ENCODE measurements at regions not wholly inside any gene's neighbourhood (a gene's known extent, or its start where the extent isn't known, plus 50 kb on each side); places are given as distances from the start of the nearest gene placed in this dataset.

DNA sequence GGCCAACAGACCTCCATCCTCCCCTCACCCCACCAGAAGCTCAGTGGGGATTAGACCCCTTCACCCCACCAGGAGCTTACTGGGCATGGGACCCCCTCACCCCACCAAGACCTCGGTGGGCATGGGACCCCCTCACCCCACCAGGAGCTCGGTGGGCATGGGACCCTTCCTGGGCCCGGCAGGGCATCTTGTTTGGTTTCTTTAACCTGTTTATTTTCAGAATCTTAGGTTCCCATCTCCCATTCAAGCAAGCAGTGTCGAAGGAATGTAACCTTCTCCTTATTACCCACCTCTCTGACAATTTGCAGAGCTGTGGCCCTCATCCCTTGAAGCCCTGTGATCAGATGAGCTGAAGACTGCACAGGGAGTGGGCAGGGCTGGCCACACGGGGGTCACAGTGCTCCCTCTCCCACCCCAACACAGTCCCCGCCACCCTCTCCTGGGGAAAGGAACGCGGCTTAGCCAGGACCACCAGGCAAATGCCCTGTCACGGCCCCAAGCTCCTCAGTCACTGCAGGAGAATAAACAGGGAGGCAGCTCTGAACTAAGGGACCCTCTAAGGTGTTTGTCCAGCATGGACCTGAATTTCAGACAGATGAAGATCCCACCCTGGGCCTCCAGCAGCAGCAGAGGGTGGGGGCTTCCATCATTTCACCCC is 330.0 kb downstream of the NPHP4 start:
- no peaks in the 10 kb centered on the region for H3K36me3 Mint-ChIP-seq
- H3K27ac Mint-ChIP-seq = no peak overlapping the region
- H3K27me3 Mint-ChIP-seq = peaks cover 10% of the 10 kb centered on the region
- no peaks in the 10 kb centered on the region for H3K4me1 Mint-ChIP-seq
- DNase-seq = no peak
- H3K9me3 Mint-ChIP-seq = no peaks in the 10 kb centered on the region
- no peak overlapping the region for H3K4me3 Mint-ChIP-seq

DNA sequence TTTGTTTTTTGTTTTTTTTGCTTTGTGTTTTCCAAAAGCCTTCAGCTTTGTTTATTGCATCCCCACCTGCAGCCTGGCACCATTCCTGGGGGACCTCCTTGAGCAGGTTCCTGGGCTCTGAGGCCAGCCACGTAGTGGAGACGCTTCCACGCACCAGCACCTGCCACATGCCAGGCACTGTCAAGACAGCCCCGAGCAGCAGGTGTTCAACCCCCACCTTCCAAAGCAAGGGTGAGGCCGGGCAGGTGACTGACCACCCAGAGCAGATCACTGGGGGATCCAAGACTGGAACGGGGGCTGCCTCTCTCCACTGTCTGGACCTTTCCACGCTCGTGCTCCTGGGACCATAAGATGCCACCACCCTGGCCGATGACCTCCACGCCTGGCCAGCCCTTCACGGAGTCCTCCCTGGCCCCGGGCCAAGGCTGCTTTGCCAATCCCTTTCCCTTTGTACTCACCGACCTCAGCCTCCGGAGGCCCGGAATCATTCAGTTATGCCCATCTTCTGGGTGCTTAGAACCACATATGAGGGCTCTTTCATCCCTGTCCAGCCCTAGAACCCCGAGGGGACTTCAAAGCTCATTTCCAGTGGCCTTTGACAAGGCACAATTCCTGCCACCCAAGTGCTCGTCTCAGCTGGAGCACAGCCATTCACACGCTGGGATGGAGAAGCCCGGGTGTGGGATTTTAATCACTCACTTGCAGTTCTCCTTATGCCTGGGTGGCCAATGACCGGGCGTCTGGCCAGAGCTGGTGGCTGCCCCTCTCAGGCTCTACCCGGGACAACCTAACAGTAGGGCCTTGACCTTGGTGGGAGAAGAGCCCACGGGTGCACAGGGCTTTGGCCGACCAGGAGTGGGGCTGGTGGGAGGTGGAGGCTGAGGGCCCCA is 330.8 kb downstream of the NPHP4 start:
- no peak overlapping the region for H3K27ac Mint-ChIP-seq
- H3K4me1 Mint-ChIP-seq = no peaks in the 10 kb centered on the region
- H3K4me3 Mint-ChIP-seq = peak overlapping the region; percentile 34

DNA sequence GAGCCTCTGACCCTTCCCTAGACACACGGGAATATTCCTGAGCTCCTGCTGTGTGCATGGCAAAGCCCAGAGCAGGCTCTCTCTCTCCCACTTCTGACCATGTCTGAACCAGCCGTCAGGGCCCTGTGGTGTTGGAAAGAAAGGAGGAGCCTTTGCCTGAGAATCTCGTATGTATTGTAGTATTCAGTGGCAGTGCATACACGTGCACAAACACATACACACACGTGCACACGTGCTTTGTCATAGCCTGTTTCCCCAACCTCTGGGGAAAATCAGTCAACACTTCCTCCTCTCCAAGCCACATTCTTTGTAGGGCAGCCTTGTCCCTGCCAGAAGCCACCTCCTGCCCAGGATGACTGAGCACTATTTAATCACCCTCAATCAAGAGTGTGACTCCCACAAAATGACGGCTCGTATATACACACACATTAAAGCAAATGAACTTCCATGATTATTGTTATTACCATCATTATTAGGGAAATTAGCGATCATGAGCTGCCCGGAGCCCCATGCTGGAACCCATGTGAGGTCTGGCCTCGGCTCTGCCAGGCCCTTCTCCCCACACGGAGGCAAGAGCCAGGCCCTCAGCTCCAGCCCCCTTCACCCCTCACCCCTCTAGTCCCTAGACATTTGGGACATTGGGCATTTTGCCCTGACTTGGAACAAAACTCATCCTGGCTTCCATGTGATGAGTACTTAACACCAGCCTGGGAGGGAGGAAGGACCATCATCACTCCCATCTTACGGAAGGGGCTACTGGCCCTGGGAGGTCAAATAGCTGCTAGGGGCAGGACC is 331.9 kb downstream of the NPHP4 start:
- Mint-ChIP-seq H3K4me1 (no peaks in the 10 kb centered on the region), H3K27me3 (peaks cover 10% of the 10 kb centered on the region), H3K4me3 (no peak overlapping the region), H3K27ac (no peak overlapping the region), H3K36me3 (no peaks in the 10 kb centered on the region), H3K9me3 (no peaks in the 10 kb centered on the region)
- no peak for DNase-seq

More for the DNA sequence above, 330.8 kb downstream of the NPHP4 start:
- Mint-ChIP-seq H3K27me3 (peaks cover 10% of the 10 kb centered on the region), H3K36me3 (no peaks in the 10 kb centered on the region), H3K9me3 (no peaks in the 10 kb centered on the region)
- no peak for DNase-seq

DNA sequence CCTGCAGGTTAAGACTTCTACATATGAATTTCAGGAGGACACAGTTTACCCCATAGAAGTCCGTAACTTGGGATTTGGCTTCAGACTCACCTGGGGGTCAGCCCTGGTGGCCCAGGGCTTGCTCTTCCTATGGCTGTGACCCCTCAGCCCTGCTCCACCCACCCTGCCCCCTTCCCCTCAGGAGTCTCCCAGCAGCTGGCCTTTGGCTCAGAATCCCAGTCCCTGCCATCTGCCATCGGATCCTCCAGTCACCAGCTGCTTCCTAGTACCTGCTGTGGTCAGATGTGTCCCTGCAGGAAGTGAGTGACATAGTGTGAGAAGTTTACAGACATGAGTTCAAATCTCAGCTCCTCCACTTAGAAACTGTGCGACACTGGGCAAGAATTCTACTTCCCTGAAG is 332.6 kb downstream of the NPHP4 start:
- Mint-ChIP-seq H3K4me1 (no peaks in the 10 kb centered on the region), H3K4me3 (no peak overlapping the region), H3K27me3 (peaks cover 10% of the 10 kb centered on the region), H3K27ac (no peak overlapping the region), H3K36me3 (no peaks in the 10 kb centered on the region), H3K9me3 (no peaks in the 10 kb centered on the region)
- no peak for DNase-seq

DNA sequence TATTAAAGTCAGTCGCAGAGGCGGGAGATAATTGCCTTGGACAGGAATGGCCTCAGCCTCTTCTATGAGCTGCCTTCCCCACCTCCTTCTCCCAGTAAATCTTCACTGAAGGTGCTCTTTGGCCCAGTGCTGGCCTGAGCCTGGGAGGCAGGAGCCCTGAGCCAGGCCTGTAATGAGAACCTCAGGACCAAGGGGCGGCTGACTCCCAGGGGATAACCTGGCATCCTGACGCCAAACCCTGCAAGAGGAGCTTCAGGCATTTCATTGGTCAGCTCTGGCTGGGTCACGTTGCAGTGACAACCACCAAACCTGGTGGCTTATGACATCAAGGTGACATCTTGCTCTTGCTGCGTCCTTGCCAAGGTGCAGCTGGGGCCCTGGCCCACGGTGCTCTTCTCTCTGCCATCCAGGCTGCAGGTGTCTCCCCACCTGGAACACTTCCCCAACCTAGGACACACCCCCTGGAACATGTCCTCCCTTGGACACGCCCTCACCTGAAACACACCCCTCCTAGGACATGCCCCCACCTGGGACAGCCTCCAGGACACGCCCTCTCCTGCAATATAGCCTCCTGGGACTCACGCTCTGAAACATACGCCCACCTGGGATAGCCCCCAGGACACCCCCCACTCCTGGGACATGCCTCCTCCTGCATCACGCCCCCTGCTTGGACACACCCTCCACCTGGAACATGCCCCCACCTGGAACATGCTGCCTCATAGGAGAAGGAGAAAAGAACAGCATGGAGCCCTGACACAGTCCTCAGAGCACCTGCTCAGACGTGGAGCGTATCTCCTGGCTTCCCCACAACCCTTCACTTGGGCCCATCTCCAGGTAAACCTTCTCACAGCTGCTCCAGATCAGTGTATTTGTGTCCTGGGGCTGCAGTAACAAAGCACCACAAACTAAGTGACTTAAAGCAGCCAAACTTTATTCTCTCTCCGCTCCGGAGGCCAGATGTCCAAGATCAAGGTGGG is 333.6 kb downstream of the NPHP4 start:
- Mint-ChIP-seq H3K4me1 (no peaks in the 10 kb centered on the region), H3K27me3 (peaks cover 10% of the 10 kb centered on the region), H3K27ac (no peak overlapping the region), H3K9me3 (peaks cover 3% of the 10 kb centered on the region), H3K4me3 (no peak overlapping the region), H3K36me3 (no peaks in the 10 kb centered on the region)
- no peak for DNase-seq

DNA sequence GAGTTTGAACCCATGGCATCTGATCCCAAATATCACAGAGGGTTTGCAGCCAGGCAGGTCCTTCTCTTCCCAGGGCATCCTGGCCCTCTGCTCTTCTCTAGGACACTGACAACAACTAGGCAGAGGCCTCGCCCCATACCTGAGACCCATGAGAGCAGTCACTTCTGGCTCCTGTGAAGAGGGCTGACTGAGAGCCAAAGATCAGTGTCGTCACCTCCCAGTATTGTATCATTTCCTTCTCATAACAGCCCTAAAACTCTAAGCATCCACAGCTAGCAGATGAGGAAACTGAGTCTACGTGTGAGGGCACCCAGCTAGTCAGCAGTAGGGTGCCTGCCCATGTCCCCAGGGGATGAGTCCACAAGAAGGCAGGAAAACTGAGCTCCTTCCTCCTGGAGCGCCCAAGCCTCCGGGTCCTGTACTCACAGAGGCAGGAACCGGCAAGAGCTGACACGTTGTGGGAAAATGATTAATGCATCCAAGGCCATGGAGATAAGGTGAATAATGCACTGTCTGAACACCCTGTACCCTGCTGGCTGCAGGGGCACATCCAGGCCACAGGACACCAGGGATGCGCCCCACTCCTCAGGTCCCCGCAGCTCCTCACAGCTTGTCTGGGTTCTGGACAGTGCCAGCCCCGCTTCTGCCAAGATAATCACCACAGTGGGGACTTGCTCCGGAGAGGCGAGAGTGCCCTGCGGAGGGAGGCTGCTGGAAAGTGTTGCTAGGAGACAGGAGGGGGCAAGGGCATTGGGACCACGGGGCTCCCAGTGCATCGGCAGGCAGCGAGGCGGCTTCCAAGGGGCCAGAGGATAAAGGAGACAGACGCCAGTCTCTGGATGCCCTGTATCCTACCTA is 340.0 kb downstream of the NPHP4 start:
- DNase-seq = no peak
- Mint-ChIP-seq H3K9me3 (peaks cover 4% of the 10 kb centered on the region), H3K4me3 (no peak overlapping the region), H3K4me1 (peaks cover 2% of the 10 kb centered on the region), H3K27me3 (peaks cover 24% of the 10 kb centered on the region), H3K27ac (no peak overlapping the region), H3K36me3 (no peaks in the 10 kb centered on the region)

DNA sequence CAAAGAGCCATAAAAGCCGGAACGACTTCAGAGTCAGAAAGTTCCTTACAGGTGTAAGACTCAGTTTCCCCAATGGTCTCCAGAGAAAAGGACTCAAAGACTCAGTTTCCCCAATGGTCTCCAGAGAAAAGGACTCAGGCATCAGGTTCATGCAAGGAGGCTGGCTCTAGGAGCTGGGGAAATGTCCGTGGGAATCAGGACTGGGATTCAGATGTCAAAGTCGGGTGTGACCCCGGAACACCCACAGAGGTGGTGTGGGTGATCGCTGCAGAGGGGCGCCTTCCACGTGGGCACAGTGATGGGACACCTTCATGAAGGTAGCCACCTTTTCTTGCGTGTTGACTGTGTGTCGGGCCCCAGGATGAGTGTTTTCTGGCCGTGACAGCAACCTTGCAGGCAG is 340.8 kb downstream of the NPHP4 start:
- Mint-ChIP-seq H3K4me1 (peaks cover 2% of the 10 kb centered on the region), H3K36me3 (no peaks in the 10 kb centered on the region), H3K27me3 (peaks cover 30% of the 10 kb centered on the region), H3K9me3 (peaks cover 4% of the 10 kb centered on the region), H3K27ac (no peak overlapping the region), H3K4me3 (no peak overlapping the region)
- no peak for DNase-seq

DNA sequence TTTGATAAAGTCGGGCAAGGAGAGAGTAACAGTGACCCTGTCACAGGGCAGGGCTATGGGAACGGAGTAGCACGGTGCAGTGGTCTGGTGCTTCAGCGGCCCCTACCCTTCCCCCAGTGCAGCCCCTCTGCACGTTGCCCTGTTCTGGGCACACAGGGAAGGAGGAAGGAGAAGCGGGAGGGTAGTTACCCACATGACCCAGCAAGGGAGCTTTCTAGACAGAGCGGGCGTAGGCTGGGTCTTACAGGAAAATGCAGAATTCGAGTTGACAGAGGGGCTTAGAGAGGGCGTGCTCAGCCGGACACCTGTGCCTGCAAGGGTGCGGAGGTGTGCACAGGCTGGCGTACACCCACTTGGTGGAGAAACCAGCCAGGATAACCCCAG is 341.2 kb downstream of the NPHP4 start:
- no peak overlapping the region for H3K4me3 Mint-ChIP-seq
- no peaks in the 10 kb centered on the region for H3K36me3 Mint-ChIP-seq
- H3K27me3 Mint-ChIP-seq = peaks cover 30% of the 10 kb centered on the region
- no peak for DNase-seq
- peaks cover 2% of the 10 kb centered on the region for H3K4me1 Mint-ChIP-seq
- H3K9me3 Mint-ChIP-seq = peaks cover 4% of the 10 kb centered on the region
- H3K27ac Mint-ChIP-seq = no peak overlapping the region

DNA sequence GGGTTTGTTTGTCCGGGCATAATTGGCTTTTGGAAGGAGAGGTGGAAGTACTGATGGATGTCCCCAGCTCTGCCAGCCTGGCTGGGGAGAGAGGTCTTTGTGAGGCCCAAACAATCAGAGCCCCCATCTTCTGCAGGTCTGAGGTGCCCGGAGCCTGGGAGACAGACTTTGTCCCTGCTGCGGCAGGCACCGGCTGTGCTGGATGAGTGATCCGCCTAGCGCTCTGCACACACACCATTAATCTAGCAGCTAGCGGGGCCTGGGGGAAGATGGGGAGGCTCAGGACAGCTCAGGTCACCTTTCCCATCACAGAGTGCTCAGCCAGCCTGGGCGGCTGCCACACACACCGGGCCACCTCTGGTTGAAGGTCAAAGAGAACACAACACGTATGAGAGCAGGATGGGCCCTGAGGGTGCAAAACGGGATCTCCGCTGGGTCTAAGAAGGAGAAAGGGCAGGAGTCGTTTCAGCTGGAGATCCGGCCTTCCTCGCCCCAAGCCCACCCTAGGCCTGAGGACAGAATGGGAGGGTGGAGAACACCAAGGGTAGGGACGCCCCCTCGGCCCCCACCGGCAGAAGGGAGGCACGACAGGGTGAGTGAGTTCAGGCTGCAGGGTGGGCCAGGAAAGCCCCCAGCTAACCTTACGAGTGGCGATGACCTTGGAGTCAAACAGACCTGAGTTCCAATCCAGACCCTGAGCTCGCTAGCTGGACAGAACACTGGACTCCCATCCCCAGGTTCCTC is 341.8 kb downstream of the NPHP4 start:
- DNase-seq = no peak
- peaks cover 2% of the 10 kb centered on the region for H3K4me1 Mint-ChIP-seq
- H3K4me3 Mint-ChIP-seq = no peak overlapping the region
- no peak overlapping the region for H3K27ac Mint-ChIP-seq
- H3K27me3 Mint-ChIP-seq = peaks cover 30% of the 10 kb centered on the region
- peaks cover 5% of the 10 kb centered on the region for H3K9me3 Mint-ChIP-seq
- H3K36me3 Mint-ChIP-seq = no peaks in the 10 kb centered on the region

DNA sequence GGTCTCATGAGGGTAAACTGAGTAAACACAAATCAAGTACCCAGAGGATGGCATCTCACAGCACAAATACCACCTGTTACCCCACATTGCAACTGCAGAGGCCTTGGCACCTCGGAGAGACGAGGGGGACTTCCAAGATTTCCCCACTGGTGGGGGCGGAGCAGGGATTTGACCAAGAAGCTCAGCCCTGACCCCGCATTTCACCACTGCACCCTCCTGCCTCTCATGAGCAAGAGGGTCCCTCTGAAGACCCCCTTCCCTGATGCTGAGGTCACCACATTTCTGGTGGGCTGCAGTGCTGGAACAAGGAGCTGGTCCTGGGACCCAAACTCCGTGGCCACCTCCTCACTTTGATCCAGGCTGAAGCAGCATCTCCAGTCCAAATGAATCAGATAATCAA is 342.4 kb downstream of the NPHP4 start:
- Mint-ChIP-seq H3K4me3 (no peak overlapping the region), H3K27ac (no peak overlapping the region)

DNA sequence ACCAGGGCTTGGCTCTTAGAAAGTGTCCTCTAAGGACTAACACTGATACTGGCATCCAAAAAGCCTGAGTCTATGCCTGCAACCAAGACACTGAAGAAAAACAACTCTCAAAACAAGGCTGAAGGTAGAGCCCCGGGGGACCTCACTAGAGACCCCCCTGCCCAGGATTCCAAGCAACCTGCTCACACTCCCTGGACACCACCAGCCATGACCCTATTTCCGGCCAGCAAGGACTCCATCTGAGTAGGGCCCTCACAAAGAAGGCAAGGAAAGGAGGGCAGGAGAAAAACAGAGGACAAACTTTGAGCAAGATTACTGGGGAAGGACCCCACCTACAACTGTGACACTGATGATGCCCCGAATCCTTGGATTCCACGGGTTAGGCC is 343.1 kb downstream of the NPHP4 start:
- no peak overlapping the region for H3K4me3 Mint-ChIP-seq
- H3K9me3 Mint-ChIP-seq = peaks cover 6% of the 10 kb centered on the region
- H3K4me1 Mint-ChIP-seq = peaks cover 2% of the 10 kb centered on the region
- H3K27ac Mint-ChIP-seq = no peak overlapping the region
- peaks cover 30% of the 10 kb centered on the region for H3K27me3 Mint-ChIP-seq
- no peaks in the 10 kb centered on the region for H3K36me3 Mint-ChIP-seq
- DNase-seq = no peak

More for the DNA sequence above, 342.4 kb downstream of the NPHP4 start:
- peaks cover 30% of the 10 kb centered on the region for H3K27me3 Mint-ChIP-seq
- H3K36me3 Mint-ChIP-seq = no peaks in the 10 kb centered on the region
- H3K9me3 Mint-ChIP-seq = peaks cover 6% of the 10 kb centered on the region
- H3K4me1 Mint-ChIP-seq = peaks cover 2% of the 10 kb centered on the region
- no peak for DNase-seq

DNA sequence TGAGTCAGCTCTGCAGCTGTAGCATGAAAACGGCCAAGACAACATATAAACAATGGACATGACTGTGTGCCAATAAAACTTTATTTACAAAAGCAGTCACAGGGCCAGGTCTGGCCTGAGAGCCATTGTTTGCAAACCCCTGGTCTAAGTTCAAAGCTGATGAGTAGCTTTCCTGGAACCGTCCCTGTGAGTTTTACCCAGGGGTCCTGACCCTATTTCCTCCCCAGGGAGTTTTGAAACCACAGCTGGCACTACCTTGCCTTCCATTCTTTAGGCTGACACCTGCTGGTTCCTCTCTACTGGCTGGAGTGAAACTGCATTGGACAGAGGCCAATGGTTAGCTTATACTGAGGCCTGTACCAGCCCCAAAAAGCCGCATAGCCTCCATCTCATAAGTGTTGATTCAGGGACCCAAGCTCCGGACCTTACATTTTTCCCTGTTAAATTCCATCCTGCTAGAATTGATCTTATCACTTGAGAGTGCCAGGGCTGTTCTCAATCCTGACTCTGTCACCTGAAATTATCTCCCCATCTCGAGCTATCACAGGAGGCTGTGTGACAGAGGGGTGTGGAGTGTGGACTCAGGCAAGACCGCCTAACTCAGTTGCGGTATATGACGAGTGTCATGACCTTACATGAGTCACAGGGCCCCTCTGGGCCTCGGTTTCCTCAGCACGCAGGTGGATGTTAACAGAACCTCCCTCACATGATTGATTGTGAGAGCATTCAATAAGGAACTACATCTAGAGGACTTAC is 343.6 kb downstream of the NPHP4 start:
- H3K27me3 Mint-ChIP-seq = peaks cover 30% of the 10 kb centered on the region
- peaks cover 2% of the 10 kb centered on the region for H3K4me1 Mint-ChIP-seq
- H3K4me3 Mint-ChIP-seq = no peak overlapping the region
- H3K27ac Mint-ChIP-seq = no peak overlapping the region
- no peaks in the 10 kb centered on the region for H3K36me3 Mint-ChIP-seq
- DNase-seq = no peak
- peaks cover 3% of the 10 kb centered on the region for H3K9me3 Mint-ChIP-seq
